Neural cell (in vitro differentiated cells): ENCODE measurements at regions not wholly inside any gene's neighbourhood (a gene's known extent, or its start where the extent isn't known, plus 50 kb on each side); places are given as distances from the start of the nearest gene placed in this dataset.

Source experiments
- H2AFZ ChIP-seq: fragments of 200-600, 300-800 bp; sonication (generic), shearing (Covaris generic); 2 replicates; pipeline ENCODE4 v1.6.0; 2014; ENCODE audit warnings: low read depth, mild to moderate bottlenecking, antibody characterized with exemption, low read length, moderate library complexity
- H3F3A ChIP-seq: fragments of 200-600 bp; shearing (Covaris generic); 2 replicates; pipeline ENCODE4 v1.6.1; 2016; ENCODE audit warnings: mild to moderate bottlenecking, moderate library complexity, mixed read lengths, antibody characterized with exemption, low read length; ENCODE audit not compliant: insufficient read depth, poor library complexity, severe bottlenecking
- H3K27ac ChIP-seq: fragments of 200-600, 300-800 bp; sonication (generic), shearing (Covaris generic); 2 replicates; pipeline ENCODE4 v1.5.1; 2014; ENCODE audit warnings: mild to moderate bottlenecking, low read length, moderate library complexity
- H3K27me3 ChIP-seq: fragments of 300-800, 200-600 bp; sonication (generic), shearing (Covaris generic); 2 replicates; pipeline ENCODE4 v1.6.0; 2014; ENCODE audit warnings: mild to moderate bottlenecking, low read depth, low read length, moderate library complexity; ENCODE audit not compliant: insufficient read depth
- H3K36me3 ChIP-seq: fragments of 300-800, 200-600 bp; sonication (generic), shearing (Covaris generic); 2 replicates; pipeline ENCODE4 v1.5.1; 2014; ENCODE audit warnings: mild to moderate bottlenecking, antibody characterized with exemption, low read length, moderate library complexity; ENCODE audit not compliant: insufficient read depth
- H3K4me2 ChIP-seq: fragments of 300-800, 200-600 bp; sonication (generic), shearing (Covaris generic); 2 replicates; pipeline ENCODE4 v1.6.0; 2014; ENCODE audit warnings: mild to moderate bottlenecking, low read length
- H3K4me3 ChIP-seq: fragments of 300-800, 200-600 bp; sonication (generic), shearing (Covaris generic); 2 replicates; pipeline ENCODE4 v1.5.1; 2014; ENCODE audit warnings: mild to moderate bottlenecking, low read length, moderate library complexity
- H3K79me2 ChIP-seq: fragments of 200-600 bp; shearing (Covaris generic); replicated peaks from 2 replicates; pipeline ENCODE4 v1.6.0; 2014; ENCODE audit warnings: mild to moderate bottlenecking, low read length, moderate library complexity; ENCODE audit not compliant: insufficient read depth
- H3K9ac ChIP-seq: fragments of 300-800, 200-600 bp; sonication (generic), shearing (Covaris generic); 2 replicates; pipeline ENCODE4 v1.6.1; 2016; ENCODE audit warnings: mild to moderate bottlenecking, low read length, mixed read lengths
- H3K9me2 ChIP-seq: fragments of 200-600 bp; shearing (Covaris generic); 2 replicates; pipeline ENCODE4 v1.6.1; 2016; ENCODE audit warnings: mild to moderate bottlenecking, low read length, mixed read lengths; ENCODE audit not compliant: insufficient read depth
- H3K9me3 ChIP-seq: fragments of 200-600, 300-800 bp; sonication (generic), shearing (Covaris generic); 2 replicates; pipeline ENCODE4 v1.6.1; 2016; ENCODE audit warnings: mild to moderate bottlenecking, mixed run types, low read length, moderate library complexity, mixed read lengths
- H4K20me1 ChIP-seq: fragments of 200-600 bp; shearing (Covaris generic); 2 replicates; pipeline ENCODE4 v1.6.1; 2016; ENCODE audit warnings: mild to moderate bottlenecking, mixed run types; ENCODE audit not compliant: insufficient read depth
- EP300 ChIP-seq: fragments of 450-650 bp; conservative IDR thresholded peaks from 2 replicates; pipeline ENCODE4 v1.6.1; 2014; ENCODE audit warnings: antibody characterized with exemption, mild to moderate bottlenecking, moderate library complexity; ENCODE audit not compliant: poor library complexity, severe bottlenecking
- EZH2 ChIP-seq: fragments of 200-600, 300-800 bp; shearing (Covaris generic), sonication (generic); IDR thresholded peaks from 2 replicates; pipeline ENCODE4 v1.6.1; 2014; ENCODE audit warnings: antibody characterized with exemption, low read length, borderline replicate concordance, mild to moderate bottlenecking; ENCODE audit not compliant: insufficient read depth, poor library complexity, severe bottlenecking
- MXI1 ChIP-seq: fragments of 450-650 bp; conservative IDR thresholded peaks from 2 replicates; pipeline ENCODE4 v1.6.1; 2014; ENCODE audit warnings: antibody characterized with exemption, mild to moderate bottlenecking; ENCODE audit not compliant: poor library complexity, severe bottlenecking
- POLR2AphosphoS5 ChIP-seq: IDR thresholded peaks from 2 replicates; pipeline ENCODE4 v1.6.1; 2012
- RAD21 ChIP-seq: fragments of 450-650 bp; conservative IDR thresholded peaks from 2 replicates; pipeline ENCODE4 v1.6.1; 2014; ENCODE audit warnings: antibody characterized with exemption, mild to moderate bottlenecking, moderate library complexity
- SMC3 ChIP-seq: fragments of 450-650 bp; conservative IDR thresholded peaks from 2 replicates; pipeline ENCODE4 v1.6.1; 2014; ENCODE audit warnings: antibody characterized with exemption, mild to moderate bottlenecking, moderate library complexity; ENCODE audit not compliant: poor library complexity
- TAF1 ChIP-seq: IDR thresholded peaks from 2 replicates; pipeline ENCODE4 v1.6.1; 2012; ENCODE audit warnings: low read depth
- TF ChIP-seq, protein P1 (sequence below): IDR thresholded peaks from 2 replicates; pipeline ENCODE4 v1.6.1; 2012; ENCODE audit warnings: borderline replicate concordance
- TF ChIP-seq, protein P2 (sequence below): fragments of 450-650 bp; IDR thresholded peaks from 2 replicates; pipeline ENCODE4 v1.5.1; 2014; ENCODE audit warnings: antibody characterized with exemption, mild to moderate bottlenecking, moderate library complexity; ENCODE audit not compliant: poor library complexity, severe bottlenecking

DNA sequence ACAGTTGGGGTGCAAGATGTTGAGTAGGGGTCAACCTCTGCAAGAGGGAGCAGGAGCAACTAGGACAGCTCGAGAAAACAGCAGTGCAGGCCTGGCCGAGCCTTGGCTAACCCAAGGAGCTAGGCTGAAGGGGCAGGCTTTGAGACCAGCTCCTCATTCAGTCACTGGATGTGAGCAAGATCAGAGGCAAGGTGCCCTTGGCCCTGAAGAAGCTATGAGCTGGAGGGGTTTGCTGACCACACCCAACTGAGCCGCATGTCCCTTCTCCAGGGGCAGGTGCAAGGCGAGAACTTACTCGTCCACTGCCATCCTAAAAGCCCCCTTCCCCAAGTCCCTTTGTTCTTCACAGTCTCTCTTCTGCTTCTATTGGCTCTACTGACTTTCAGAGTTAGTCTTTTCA lies 126.1 kb upstream of the UBL3 start:
- H3K9ac ChIP-seq: no peak overlapping the region

DNA sequence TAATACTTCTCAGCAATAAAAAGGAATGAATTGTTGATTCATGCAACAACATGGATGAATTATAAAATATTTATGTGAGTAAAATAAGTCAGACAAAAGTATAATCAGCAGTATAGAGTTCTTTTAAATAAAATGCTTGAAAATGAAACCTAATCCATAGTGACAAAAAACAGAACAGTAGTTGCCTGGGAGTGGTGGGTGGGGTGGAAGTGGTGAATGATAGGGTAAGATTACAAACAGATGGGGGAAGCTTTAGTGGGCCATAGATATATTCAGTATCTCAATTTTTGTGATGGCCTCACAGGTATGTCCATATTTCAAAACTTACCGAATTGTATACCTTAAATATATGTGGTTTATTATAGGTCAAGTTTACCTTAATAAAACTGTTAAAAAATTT lies 124.9 kb upstream of the UBL3 start:
- Histone ChIP-seq H3K4me2 (no peak overlapping the region), H2AFZ (no peak overlapping the region), H4K20me1 (no peaks in the 10 kb centered on the region), H3K27ac (no peak overlapping the region), H3K4me3 (no peak overlapping the region), H3F3A (no peaks in the 10 kb centered on the region), H3K27me3 (no peaks in the 10 kb centered on the region), H3K79me2 (no peaks in the 10 kb centered on the region), H3K9me2 (no peaks in the 10 kb centered on the region), H3K36me3 (no peaks in the 10 kb centered on the region), H3K9ac (no peak overlapping the region), H3K9me3 (no peaks in the 10 kb centered on the region)
- TF ChIP-seq SMC3: no peak
- TF ChIP-seq, protein P1, sequence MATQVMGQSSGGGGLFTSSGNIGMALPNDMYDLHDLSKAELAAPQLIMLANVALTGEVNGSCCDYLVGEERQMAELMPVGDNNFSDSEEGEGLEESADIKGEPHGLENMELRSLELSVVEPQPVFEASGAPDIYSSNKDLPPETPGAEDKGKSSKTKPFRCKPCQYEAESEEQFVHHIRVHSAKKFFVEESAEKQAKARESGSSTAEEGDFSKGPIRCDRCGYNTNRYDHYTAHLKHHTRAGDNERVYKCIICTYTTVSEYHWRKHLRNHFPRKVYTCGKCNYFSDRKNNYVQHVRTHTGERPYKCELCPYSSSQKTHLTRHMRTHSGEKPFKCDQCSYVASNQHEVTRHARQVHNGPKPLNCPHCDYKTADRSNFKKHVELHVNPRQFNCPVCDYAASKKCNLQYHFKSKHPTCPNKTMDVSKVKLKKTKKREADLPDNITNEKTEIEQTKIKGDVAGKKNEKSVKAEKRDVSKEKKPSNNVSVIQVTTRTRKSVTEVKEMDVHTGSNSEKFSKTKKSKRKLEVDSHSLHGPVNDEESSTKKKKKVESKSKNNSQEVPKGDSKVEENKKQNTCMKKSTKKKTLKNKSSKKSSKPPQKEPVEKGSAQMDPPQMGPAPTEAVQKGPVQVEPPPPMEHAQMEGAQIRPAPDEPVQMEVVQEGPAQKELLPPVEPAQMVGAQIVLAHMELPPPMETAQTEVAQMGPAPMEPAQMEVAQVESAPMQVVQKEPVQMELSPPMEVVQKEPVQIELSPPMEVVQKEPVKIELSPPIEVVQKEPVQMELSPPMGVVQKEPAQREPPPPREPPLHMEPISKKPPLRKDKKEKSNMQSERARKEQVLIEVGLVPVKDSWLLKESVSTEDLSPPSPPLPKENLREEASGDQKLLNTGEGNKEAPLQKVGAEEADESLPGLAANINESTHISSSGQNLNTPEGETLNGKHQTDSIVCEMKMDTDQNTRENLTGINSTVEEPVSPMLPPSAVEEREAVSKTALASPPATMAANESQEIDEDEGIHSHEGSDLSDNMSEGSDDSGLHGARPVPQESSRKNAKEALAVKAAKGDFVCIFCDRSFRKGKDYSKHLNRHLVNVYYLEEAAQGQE: no peak

More for the DNA sequence above, 126.1 kb upstream of the UBL3 start:
- no peaks in the 10 kb centered on the region for H3F3A ChIP-seq
- H3K4me2 ChIP-seq: no peak overlapping the region
- H2AFZ ChIP-seq: no peak overlapping the region
- no peaks in the 10 kb centered on the region for H3K79me2 ChIP-seq
- H3K36me3 ChIP-seq: no peaks in the 10 kb centered on the region
- no peaks in the 10 kb centered on the region for H3K9me2 ChIP-seq
- no peak overlapping the region for H3K27ac ChIP-seq
- H3K9me3 ChIP-seq: no peaks in the 10 kb centered on the region
- H4K20me1 ChIP-seq: no peaks in the 10 kb centered on the region
- H3K4me3 ChIP-seq: no peak overlapping the region
- no peaks in the 10 kb centered on the region for H3K27me3 ChIP-seq
- TF ChIP-seq, protein P2, sequence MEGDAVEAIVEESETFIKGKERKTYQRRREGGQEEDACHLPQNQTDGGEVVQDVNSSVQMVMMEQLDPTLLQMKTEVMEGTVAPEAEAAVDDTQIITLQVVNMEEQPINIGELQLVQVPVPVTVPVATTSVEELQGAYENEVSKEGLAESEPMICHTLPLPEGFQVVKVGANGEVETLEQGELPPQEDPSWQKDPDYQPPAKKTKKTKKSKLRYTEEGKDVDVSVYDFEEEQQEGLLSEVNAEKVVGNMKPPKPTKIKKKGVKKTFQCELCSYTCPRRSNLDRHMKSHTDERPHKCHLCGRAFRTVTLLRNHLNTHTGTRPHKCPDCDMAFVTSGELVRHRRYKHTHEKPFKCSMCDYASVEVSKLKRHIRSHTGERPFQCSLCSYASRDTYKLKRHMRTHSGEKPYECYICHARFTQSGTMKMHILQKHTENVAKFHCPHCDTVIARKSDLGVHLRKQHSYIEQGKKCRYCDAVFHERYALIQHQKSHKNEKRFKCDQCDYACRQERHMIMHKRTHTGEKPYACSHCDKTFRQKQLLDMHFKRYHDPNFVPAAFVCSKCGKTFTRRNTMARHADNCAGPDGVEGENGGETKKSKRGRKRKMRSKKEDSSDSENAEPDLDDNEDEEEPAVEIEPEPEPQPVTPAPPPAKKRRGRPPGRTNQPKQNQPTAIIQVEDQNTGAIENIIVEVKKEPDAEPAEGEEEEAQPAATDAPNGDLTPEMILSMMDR: no peak
- no peak for TF ChIP-seq MXI1
- no peak for TF ChIP-seq POLR2AphosphoS5
- TF ChIP-seq EZH2: no peak
- TF ChIP-seq, protein P1: no peak
- no peak for TF ChIP-seq EP300
- no peak for TF ChIP-seq TAF1
- no peak for TF ChIP-seq SMC3
- TF ChIP-seq RAD21: no peak
